ENCODE measurements at regions not wholly inside any gene's neighbourhood (a gene's known extent, or its start where the extent isn't known, plus 50 kb on each side); places are given as distances from the start of the nearest gene placed in this dataset.

DNA sequence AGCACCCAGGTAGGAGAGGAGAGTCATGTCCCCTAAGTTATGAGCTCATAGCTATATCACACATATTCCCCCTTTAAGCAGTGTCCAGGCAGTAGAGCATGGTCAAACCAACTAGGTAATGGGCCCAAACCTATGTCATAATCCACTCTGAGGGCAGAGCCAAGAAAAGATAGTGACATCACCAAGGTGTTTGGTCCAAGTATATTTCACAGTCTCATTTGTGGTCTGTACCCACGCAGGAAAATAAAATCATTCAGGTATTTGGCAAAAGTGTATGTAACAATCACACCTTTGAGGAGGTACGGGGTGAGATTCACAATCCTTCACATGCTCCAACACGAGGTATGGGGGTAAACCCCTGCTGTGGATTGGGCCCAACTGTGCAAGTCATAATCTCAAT lies 2112.8 kb downstream of the TP53TG3F start:
- peaks cover 48% of the 10 kb centered on the region for H3K9me3 Mint-ChIP-seq (ENCODE audit: low read depth)
- no peak for DNase-seq (ENCODE audit: low spot score, unreplicated experiment)
- H3K27me3 Mint-ChIP-seq: no peaks in the 10 kb centered on the region
- H3K27ac Mint-ChIP-seq: no peak overlapping the region
- TF ChIP-seq, protein P1, sequence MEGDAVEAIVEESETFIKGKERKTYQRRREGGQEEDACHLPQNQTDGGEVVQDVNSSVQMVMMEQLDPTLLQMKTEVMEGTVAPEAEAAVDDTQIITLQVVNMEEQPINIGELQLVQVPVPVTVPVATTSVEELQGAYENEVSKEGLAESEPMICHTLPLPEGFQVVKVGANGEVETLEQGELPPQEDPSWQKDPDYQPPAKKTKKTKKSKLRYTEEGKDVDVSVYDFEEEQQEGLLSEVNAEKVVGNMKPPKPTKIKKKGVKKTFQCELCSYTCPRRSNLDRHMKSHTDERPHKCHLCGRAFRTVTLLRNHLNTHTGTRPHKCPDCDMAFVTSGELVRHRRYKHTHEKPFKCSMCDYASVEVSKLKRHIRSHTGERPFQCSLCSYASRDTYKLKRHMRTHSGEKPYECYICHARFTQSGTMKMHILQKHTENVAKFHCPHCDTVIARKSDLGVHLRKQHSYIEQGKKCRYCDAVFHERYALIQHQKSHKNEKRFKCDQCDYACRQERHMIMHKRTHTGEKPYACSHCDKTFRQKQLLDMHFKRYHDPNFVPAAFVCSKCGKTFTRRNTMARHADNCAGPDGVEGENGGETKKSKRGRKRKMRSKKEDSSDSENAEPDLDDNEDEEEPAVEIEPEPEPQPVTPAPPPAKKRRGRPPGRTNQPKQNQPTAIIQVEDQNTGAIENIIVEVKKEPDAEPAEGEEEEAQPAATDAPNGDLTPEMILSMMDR (IDR thresholded peaks at IDR 0.05; ENCODE audit: unreplicated experiment): no peak
- H3K36me3 Mint-ChIP-seq (ENCODE audit: insufficient read depth): peaks cover 5% of the 10 kb centered on the region
- no peak overlapping the region for H3K4me3 Mint-ChIP-seq (ENCODE audit: low read depth)
- no peaks in the 10 kb centered on the region for H3K4me1 Mint-ChIP-seq (ENCODE audit: low read depth)

DNA sequence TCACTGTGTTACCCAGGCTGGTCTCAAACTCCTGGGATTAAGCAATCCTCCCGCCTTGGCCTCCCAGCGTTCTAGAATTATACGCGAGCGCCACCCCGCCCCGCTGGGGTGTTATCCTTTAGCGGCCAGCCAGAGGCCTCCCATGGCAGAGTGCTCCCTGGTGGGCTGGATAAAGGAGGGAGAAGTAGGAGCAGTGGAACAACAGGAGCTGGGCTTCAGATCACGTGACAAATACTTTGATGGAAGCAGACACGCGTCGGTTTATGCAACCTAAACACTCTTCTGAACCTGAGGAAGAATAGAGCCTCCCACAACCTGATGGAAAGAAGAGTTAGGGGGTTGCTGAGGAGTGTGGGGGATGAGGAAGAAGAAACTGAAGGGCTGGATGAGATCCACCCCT lies 2114.0 kb downstream of the TP53TG3F start:
- Mint-ChIP-seq H3K27me3 (no peaks in the 10 kb centered on the region), H3K36me3 (ENCODE audit: insufficient read depth) (peaks cover 3% of the 10 kb centered on the region), H3K4me3 (ENCODE audit: low read depth) (no peak overlapping the region), H3K27ac (no peak overlapping the region), H3K4me1 (ENCODE audit: low read depth) (no peaks in the 10 kb centered on the region), H3K9me3 (ENCODE audit: low read depth) (peaks cover 46% of the 10 kb centered on the region)
- no peak for DNase-seq (ENCODE audit: low spot score, unreplicated experiment)
- TF ChIP-seq, protein P1 (IDR thresholded peaks at IDR 0.05; ENCODE audit: unreplicated experiment): no peak

DNA sequence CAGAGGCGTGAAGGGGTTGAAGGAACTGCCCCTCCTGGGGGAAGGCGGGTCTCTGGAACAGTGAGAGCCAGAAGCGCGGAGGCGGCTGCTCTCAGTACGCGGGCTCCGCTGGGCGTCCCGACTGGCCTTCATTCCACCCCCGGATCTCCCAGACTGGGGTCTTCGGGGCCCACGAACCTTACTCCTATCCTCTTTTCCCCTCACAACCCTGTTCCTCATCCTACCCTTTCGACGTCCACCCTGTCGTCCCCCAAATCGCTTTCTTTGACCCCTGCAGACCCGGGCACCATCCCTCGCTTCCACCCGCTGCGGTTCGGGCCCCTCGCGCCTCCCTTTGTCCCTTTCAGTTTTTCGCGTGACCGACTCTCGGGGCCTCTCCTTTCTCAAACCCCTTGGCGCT lies 2114.6 kb downstream of the TP53TG3F start:
- H3K9me3 Mint-ChIP-seq (ENCODE audit: low read depth): peaks cover 49% of the 10 kb centered on the region
- H3K36me3 Mint-ChIP-seq (ENCODE audit: insufficient read depth): peaks cover 3% of the 10 kb centered on the region
- no peak for DNase-seq (ENCODE audit: low spot score, unreplicated experiment)
- H3K27me3 Mint-ChIP-seq: no peaks in the 10 kb centered on the region
- no peak overlapping the region for H3K27ac Mint-ChIP-seq
- no peaks in the 10 kb centered on the region for H3K4me1 Mint-ChIP-seq (ENCODE audit: low read depth)
- TF ChIP-seq, protein P1 (IDR thresholded peaks at IDR 0.05; ENCODE audit: unreplicated experiment): no peak
- no peak overlapping the region for H3K4me3 Mint-ChIP-seq (ENCODE audit: low read depth)

DNA sequence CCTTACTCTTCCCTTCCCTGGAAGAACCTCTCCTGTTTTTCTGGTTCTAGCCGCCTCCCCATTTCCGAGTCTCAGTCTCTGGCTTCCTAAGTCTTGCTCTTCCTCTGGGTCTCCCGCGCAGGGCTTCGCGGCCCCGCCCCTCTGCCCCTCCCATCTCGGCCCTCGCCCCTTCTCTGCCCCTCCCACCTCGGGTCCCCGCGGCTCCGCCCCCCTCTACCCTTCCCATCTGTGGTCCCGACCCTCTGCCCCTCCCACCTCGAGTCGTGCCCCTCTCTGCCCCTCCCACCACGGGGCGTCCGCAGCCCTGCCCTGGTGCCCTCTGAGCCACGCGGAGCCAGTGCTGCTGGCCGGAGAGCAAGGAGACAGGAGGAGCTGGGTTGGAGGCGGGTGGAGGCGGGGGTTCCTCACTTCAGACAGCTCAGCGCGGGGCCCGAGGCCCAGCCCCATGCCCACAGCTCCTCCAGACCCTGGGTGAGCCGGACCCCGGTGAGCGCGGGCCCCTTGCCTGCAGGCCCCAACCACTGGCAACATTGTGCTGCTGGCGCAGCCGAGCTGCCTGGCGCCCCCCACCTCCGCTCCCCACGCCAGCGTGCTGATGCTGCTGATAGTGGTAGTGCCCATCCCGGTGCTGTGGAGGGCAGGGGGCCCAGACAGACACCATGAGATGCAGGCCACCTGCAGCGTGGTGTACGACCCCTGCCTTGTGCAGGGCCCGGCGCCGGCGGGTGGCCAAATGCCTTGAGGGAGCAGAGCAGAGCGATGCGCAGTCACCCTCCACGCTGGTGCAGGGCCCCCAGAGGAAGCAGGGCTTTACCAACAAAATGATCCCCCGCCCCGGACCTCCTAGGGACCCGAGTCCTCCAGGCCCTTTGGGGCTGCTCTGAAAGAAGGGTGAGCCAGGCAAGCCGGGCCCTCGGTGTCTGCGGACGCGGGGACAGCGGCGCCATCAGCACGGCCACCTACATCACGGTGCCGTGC lies 2115.3 kb downstream of the TP53TG3F start:
- Mint-ChIP-seq H3K9me3 (ENCODE audit: low read depth) (peaks cover 47% of the 10 kb centered on the region), H3K36me3 (ENCODE audit: insufficient read depth) (peaks cover 3% of the 10 kb centered on the region), H3K27me3 (no peaks in the 10 kb centered on the region), H3K4me3 (ENCODE audit: low read depth) (no peak overlapping the region), H3K27ac (no peak overlapping the region), H3K4me1 (ENCODE audit: low read depth) (no peaks in the 10 kb centered on the region)
- DNase-seq (ENCODE audit: low spot score, unreplicated experiment): no peak
- TF ChIP-seq, protein P1 (IDR thresholded peaks at IDR 0.05; ENCODE audit: unreplicated experiment): no peak

DNA sequence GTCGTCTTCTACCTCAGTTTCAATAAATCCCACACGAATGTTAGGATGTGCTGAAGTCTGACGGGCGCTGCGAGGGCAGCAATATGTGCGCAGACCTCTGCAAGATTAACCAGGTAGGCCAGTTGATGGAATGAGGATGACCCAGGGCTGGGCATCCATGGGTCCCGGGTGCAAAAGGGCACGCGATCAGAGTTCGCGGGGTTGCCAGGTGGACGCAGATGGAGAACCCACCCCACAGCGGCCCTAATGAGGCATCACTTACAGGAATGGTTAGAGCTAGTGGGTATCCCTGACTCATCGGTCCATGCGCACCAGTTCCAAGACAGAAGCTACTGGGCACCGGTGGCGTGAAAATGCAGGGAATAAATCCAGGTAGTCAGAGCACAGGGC lies 2116.0 kb downstream of the TP53TG3F start:
- no peaks in the 10 kb centered on the region for H3K4me1 Mint-ChIP-seq (ENCODE audit: low read depth)
- TF ChIP-seq, protein P1 (IDR thresholded peaks at IDR 0.05; ENCODE audit: unreplicated experiment): no peak
- H3K27me3 Mint-ChIP-seq: no peaks in the 10 kb centered on the region
- peaks cover 51% of the 10 kb centered on the region for H3K9me3 Mint-ChIP-seq (ENCODE audit: low read depth)
- no peak overlapping the region for H3K27ac Mint-ChIP-seq
- H3K4me3 Mint-ChIP-seq (ENCODE audit: low read depth): no peak overlapping the region
- peaks cover 3% of the 10 kb centered on the region for H3K36me3 Mint-ChIP-seq (ENCODE audit: insufficient read depth)
- no peak for DNase-seq (ENCODE audit: low spot score, unreplicated experiment)

Data from progenitor cell of endocrine pancreas (in vitro differentiated cells).